Astrocyte (in vitro differentiated cells and primary cell): ENCODE measurements at regions not wholly inside any gene's neighbourhood (a gene's known extent, or its start where the extent isn't known, plus 50 kb on each side); places are given as distances from the start of the nearest gene placed in this dataset.

Experiments
- CTCF ChIP-seq: IDR thresholded peaks from 2 replicates; pipeline ENCODE4 v1.5.1; 2011; ENCODE audit warnings: low read depth, mild to moderate bottlenecking, inconsistent platforms, low read length, moderate library complexity; ENCODE audit not compliant: insufficient read depth
- EZH2 ChIP-seq: IDR thresholded peaks from 2 replicates; pipeline ENCODE4 v1.6.1; 2012; ENCODE audit warnings: mild to moderate bottlenecking, low read length, inconsistent platforms; ENCODE audit not compliant: insufficient read depth

DNA sequence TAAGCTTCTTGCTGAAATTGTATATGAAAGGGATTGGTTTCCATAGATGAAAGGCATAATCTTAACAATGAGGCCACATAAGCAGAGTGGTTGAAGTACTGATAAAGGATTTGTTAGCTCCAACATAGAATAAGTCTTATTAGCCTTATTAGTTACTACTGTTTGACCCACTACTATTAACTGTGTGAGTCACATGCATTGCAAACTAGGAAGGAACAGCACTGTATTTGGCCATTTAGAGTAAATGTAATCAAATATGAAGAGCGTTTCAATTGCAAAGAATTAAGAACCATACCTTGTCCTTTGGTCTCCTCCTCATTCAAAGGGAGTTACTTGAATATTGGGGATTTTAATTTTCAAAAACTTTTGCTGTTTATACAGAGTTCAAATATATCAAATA, 428.9 kb downstream of the MDFIC start:
- TF ChIP-seq CTCF, result no peak
- TF ChIP-seq EZH2, result no peak
